OCI-LY1 (cell line): ENCODE measurements at regions not wholly inside any gene's neighbourhood (a gene's known extent, or its start where the extent isn't known, plus 50 kb on each side); places are given as distances from the start of the nearest gene placed in this dataset.
"Not testable (repeated sequence)": the region's sequence is repeated elsewhere in the genome, so short reads cannot be mapped to it uniquely, and the experiment has no call there.

Experiments
- CTCF ChIP-seq: fragments of 200-600 bp; sonication (generic), shearing (Covaris generic); IDR thresholded peaks from 2 replicates; pipeline ENCODE4 v1.5.1; 2017; ENCODE audit warnings: mild to moderate bottlenecking, antibody characterized with exemption, low read length, moderate library complexity, mixed read lengths
- EZH2 ChIP-seq: fragments of 200-600 bp; sonication (generic), shearing (Covaris generic); IDR thresholded peaks from 2 replicates; pipeline ENCODE4 v1.8.0; 2017; ENCODE audit warnings: borderline replicate concordance, mixed run types, mild to moderate bottlenecking, antibody characterized with exemption, low read length, moderate library complexity, mixed read lengths

- TF ChIP-seq CTCF, EZH2: not testable (repeated sequence)
Observed at GRCh38 chrX:51159378-51159777, 173.2 kb upstream of the NUDT10 start.
